ENCODE measurements at regions not wholly inside any gene's neighbourhood (a gene's known extent, or its start where the extent isn't known, plus 50 kb on each side); places are given as distances from the start of the nearest gene placed in this dataset.
A peak's percentile ranks its signal among the peaks of the same experiment; 100 is the strongest.

- Histone ChIP-seq H3K4me3 (ENCODE audit: low read depth, low read length) (no peak overlapping the region), H3K27me3 (replicated peaks) (no peaks in the 10 kb centered on the region), H3K36me3 (replicated peaks) (no peaks in the 10 kb centered on the region), H3K27ac (no peak overlapping the region)
- no peak for DNase-seq
- no peak for TF ChIP-seq CTCF (IDR thresholded peaks at IDR 0.05; ENCODE audit: low read depth, low read length, missing control alignments)
- in situ Hi-C loops (cut with HindIII; ENCODE audit: low pct_ligation_motif_present, low sequenced_read_pairs): no loop called here
These were observed 288.8 kb downstream of the RAD51AP2 start for GRCh38 chr2:17229414-17229813.

- H3K27me3 ChIP-seq (replicated peaks): no peaks in the 10 kb centered on the region
These were observed 289.8 kb downstream of the RAD51AP2 start for GRCh38 chr2:17228461-17228860.

GRCh38 chr2:17227856-17228255 lies 290.4 kb downstream of the RAD51AP2 start:
- TF ChIP-seq CTCF (IDR thresholded peaks at IDR 0.05; ENCODE audit: low read depth, low read length, missing control alignments): no peak
- in situ Hi-C loops (cut with HindIII; ENCODE audit: low pct_ligation_motif_present, low sequenced_read_pairs): no loop called here

More at GRCh38 chr2:17228461-17228860, 289.8 kb downstream of the RAD51AP2 start:
- peak; percentile 46 for DNase-seq
- Histone ChIP-seq H3K4me3 (ENCODE audit: low read depth, low read length) (no peak overlapping the region), H3K27ac (no peak overlapping the region), H3K36me3 (replicated peaks) (no peaks in the 10 kb centered on the region)
- no peak for TF ChIP-seq CTCF (IDR thresholded peaks at IDR 0.05; ENCODE audit: low read depth, low read length, missing control alignments)
- in situ Hi-C loops (cut with HindIII; ENCODE audit: low pct_ligation_motif_present, low sequenced_read_pairs): no loop called here

GRCh38 chr2:17226941-17227490 lies 291.2 kb downstream of the RAD51AP2 start:
- H3K4me3 ChIP-seq (ENCODE audit: low read depth, low read length): no peak overlapping the region
- no peak for DNase-seq
- H3K27ac ChIP-seq: no peak overlapping the region
- in situ Hi-C loops (cut with HindIII; ENCODE audit: low pct_ligation_motif_present, low sequenced_read_pairs): no loop called here
- TF ChIP-seq CTCF (IDR thresholded peaks at IDR 0.05; ENCODE audit: low read depth, low read length, missing control alignments): no peak
- no peaks in the 10 kb centered on the region for H3K36me3 ChIP-seq (replicated peaks)
- H3K27me3 ChIP-seq (replicated peaks): no peaks in the 10 kb centered on the region

More at GRCh38 chr2:17227856-17228255, 290.4 kb downstream of the RAD51AP2 start:
- H3K27ac ChIP-seq: no peak overlapping the region
- no peaks in the 10 kb centered on the region for H3K36me3 ChIP-seq (replicated peaks)
- no peak overlapping the region for H3K4me3 ChIP-seq (ENCODE audit: low read depth, low read length)
- no peak for DNase-seq
- H3K27me3 ChIP-seq (replicated peaks): no peaks in the 10 kb centered on the region

GRCh38 chr2:17223211-17223610 lies 295.0 kb downstream of the RAD51AP2 start:
- no peak for TF ChIP-seq CTCF (IDR thresholded peaks at IDR 0.05; ENCODE audit: low read depth, low read length, missing control alignments)
- H3K4me3 ChIP-seq (ENCODE audit: low read depth, low read length): no peak overlapping the region
- in situ Hi-C loops (cut with HindIII; ENCODE audit: low pct_ligation_motif_present, low sequenced_read_pairs): no loop called here

GRCh38 chr2:17208511-17208910 lies 309.7 kb downstream of the RAD51AP2 start:
- Histone ChIP-seq H3K27ac (no peak overlapping the region), H3K4me3 (ENCODE audit: low read depth, low read length) (no peak overlapping the region), H3K36me3 (replicated peaks) (no peaks in the 10 kb centered on the region), H3K27me3 (replicated peaks) (no peaks in the 10 kb centered on the region)
- no peak for DNase-seq
- in situ Hi-C loops (cut with HindIII; ENCODE audit: low pct_ligation_motif_present, low sequenced_read_pairs): no loop called here
- TF ChIP-seq CTCF (IDR thresholded peaks at IDR 0.05; ENCODE audit: low read depth, low read length, missing control alignments): no peak

More at GRCh38 chr2:17223211-17223610, 295.0 kb downstream of the RAD51AP2 start:
- Histone ChIP-seq H3K36me3 (replicated peaks) (no peaks in the 10 kb centered on the region), H3K27ac (no peak overlapping the region), H3K27me3 (replicated peaks) (no peaks in the 10 kb centered on the region)
- DNase-seq: no peak

All from brain microvascular endothelial cell (primary cell).